DND-41 (cell line): ENCODE measurements at regions not wholly inside any gene's neighbourhood (a gene's known extent, or its start where the extent isn't known, plus 50 kb on each side); places are given as distances from the start of the nearest gene placed in this dataset.

Source experiments
- EZH2 ChIP-seq: IDR thresholded peaks from 3 replicates; pipeline ENCODE4 v1.6.1; 2012; ENCODE audit warnings: borderline replicate concordance, low read depth, mild to moderate bottlenecking, moderate library complexity, low read length, inconsistent platforms; ENCODE audit not compliant: severe bottlenecking
- TF ChIP-seq, protein P1 (sequence below): IDR thresholded peaks from 2 replicates; pipeline ENCODE4 v1.5.1; 2012; ENCODE audit warnings: borderline replicate concordance, low read length, moderate library complexity, mild to moderate bottlenecking; ENCODE audit not compliant: poor library complexity, severe bottlenecking; ENCODE audit errors: extremely low read depth

- TF ChIP-seq, protein P1, sequence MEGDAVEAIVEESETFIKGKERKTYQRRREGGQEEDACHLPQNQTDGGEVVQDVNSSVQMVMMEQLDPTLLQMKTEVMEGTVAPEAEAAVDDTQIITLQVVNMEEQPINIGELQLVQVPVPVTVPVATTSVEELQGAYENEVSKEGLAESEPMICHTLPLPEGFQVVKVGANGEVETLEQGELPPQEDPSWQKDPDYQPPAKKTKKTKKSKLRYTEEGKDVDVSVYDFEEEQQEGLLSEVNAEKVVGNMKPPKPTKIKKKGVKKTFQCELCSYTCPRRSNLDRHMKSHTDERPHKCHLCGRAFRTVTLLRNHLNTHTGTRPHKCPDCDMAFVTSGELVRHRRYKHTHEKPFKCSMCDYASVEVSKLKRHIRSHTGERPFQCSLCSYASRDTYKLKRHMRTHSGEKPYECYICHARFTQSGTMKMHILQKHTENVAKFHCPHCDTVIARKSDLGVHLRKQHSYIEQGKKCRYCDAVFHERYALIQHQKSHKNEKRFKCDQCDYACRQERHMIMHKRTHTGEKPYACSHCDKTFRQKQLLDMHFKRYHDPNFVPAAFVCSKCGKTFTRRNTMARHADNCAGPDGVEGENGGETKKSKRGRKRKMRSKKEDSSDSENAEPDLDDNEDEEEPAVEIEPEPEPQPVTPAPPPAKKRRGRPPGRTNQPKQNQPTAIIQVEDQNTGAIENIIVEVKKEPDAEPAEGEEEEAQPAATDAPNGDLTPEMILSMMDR: no peak
- TF ChIP-seq EZH2: no peak
These were observed 140.9 kb downstream of the TPRA1 start for GRCh38 chr3:127449486-127450212.
